ENCODE measurements at regions not wholly inside any gene's neighbourhood (a gene's known extent, or its start where the extent isn't known, plus 50 kb on each side); places are given as distances from the start of the nearest gene placed in this dataset.
"Not testable (repeated sequence)": the region's sequence is repeated elsewhere in the genome, so short reads cannot be mapped to it uniquely, and the experiment has no call there.

GRCh38 chr6:81088145-81088544 is 664.3 kb downstream of the TENT5A start:
- no peak for DNase-seq

GRCh38 chr6:81086991-81087390 is 665.5 kb downstream of the TENT5A start:
- DNase-seq: no peak

GRCh38 chr6:81085431-81085790 is 667.1 kb downstream of the TENT5A start:
- DNase-seq: no peak

- DNase-seq: no peak
Observed at GRCh38 chr6:81084776-81085430, 667.6 kb downstream of the TENT5A start.

GRCh38 chr6:81075974-81076373 is 676.5 kb downstream of the TENT5A start:
- DNase-seq: no peak

GRCh38 chr6:81073318-81073717 is 679.2 kb downstream of the TENT5A start:
- DNase-seq: no peak

- DNase-seq: no peak
Observed at GRCh38 chr6:81071121-81071520, 681.4 kb downstream of the TENT5A start.

- no peak for DNase-seq
Observed at GRCh38 chr6:81067057-81067456, 685.4 kb downstream of the TENT5A start.

- no peak for DNase-seq
Observed at GRCh38 chr6:81063891-81064290, 688.6 kb downstream of the TENT5A start.

- DNase-seq: no peak
Observed at GRCh38 chr6:81054036-81054435, 698.4 kb downstream of the TENT5A start.

GRCh38 chr6:81051952-81052351 is 700.5 kb downstream of the TENT5A start:
- no peak for DNase-seq

- no peak for DNase-seq
Observed at GRCh38 chr6:81049425-81050042, 702.9 kb downstream of the TENT5A start.

- DNase-seq: no peak
Observed at GRCh38 chr6:81031416-81031815, 721.1 kb downstream of the TENT5A start.

- DNase-seq: no peak
Observed at GRCh38 chr6:81026041-81026553, 726.4 kb downstream of the TENT5A start.

GRCh38 chr6:81023709-81024108 is 728.8 kb downstream of the TENT5A start:
- DNase-seq: no peak

GRCh38 chr6:81023007-81023582 is 729.4 kb downstream of the TENT5A start:
- no peak for DNase-seq

- not testable (repeated sequence) for DNase-seq
Observed at GRCh38 chr6:81017586-81017985, 734.9 kb downstream of the TENT5A start.

- DNase-seq: no peak
Observed at GRCh38 chr6:81003894-81004293, 748.6 kb downstream of the TENT5A start.

GRCh38 chr6:81003156-81003555 is 749.3 kb downstream of the TENT5A start:
- DNase-seq: no peak

- no peak for DNase-seq
Observed at GRCh38 chr6:81002126-81002525, 750.4 kb downstream of the TENT5A start.

- no peak for DNase-seq
Observed at GRCh38 chr6:80991316-80991715, 761.2 kb downstream of the TENT5A start.

GRCh38 chr6:80988892-80989291 is 763.6 kb downstream of the TENT5A start:
- no peak for DNase-seq

- DNase-seq: no peak
Observed at GRCh38 chr6:80988286-80988685, 764.2 kb downstream of the TENT5A start.

GRCh38 chr6:80981226-80981625 is 771.3 kb downstream of the TENT5A start:
- not testable (repeated sequence) for DNase-seq

Data from NCI-H1436 treated with DMSO at 0.1 percent for 48 hours (cell line).